ENCODE measurements at regions not wholly inside any gene's neighbourhood (a gene's known extent, or its start where the extent isn't known, plus 50 kb on each side); places are given as distances from the start of the nearest gene placed in this dataset.

DNA sequence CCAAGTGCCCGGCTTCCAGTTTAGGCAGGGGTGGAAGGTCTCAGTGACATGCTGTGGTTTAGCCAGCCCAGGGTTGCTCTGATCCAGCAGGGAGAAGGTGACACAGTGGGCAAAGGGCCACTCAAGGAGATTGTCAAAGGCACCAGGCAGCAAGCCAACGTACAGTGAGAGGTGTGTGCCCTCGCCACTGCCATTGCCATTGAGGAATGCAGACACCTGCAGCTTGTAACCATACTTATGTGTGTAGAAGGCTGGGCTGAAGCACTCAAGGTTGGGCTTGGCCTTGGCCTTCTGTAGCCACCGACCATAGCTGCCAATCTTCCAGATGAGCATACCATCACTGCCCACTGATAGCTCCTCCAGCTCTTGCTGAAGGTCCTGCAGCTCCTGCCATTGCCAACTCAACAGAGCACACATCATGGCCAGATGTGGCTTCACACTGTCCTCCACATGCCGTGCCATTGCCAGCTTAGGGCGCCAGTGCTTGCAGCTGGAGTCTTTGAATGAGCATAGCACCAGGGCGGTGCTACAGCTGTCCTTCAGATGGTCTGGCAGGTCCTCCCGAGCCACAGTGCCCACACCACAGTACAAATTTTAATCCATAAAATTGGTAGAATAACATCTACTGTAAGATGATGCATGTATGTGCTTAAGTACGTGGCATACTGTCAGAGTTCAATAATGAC lies 59.7 kb upstream of the HMHB1 start:
- TF ChIP-seq, protein P1, sequence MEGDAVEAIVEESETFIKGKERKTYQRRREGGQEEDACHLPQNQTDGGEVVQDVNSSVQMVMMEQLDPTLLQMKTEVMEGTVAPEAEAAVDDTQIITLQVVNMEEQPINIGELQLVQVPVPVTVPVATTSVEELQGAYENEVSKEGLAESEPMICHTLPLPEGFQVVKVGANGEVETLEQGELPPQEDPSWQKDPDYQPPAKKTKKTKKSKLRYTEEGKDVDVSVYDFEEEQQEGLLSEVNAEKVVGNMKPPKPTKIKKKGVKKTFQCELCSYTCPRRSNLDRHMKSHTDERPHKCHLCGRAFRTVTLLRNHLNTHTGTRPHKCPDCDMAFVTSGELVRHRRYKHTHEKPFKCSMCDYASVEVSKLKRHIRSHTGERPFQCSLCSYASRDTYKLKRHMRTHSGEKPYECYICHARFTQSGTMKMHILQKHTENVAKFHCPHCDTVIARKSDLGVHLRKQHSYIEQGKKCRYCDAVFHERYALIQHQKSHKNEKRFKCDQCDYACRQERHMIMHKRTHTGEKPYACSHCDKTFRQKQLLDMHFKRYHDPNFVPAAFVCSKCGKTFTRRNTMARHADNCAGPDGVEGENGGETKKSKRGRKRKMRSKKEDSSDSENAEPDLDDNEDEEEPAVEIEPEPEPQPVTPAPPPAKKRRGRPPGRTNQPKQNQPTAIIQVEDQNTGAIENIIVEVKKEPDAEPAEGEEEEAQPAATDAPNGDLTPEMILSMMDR (conservative IDR thresholded peaks at IDR 0.05; ENCODE audit: low read length) = no peak
- no peak for TF ChIP-seq EZH2phosphoT487 (IDR thresholded peaks at IDR 0.05; ENCODE audit: borderline replicate concordance)
